BLaER1 (cell line): ENCODE measurements at regions not wholly inside any gene's neighbourhood (a gene's known extent, or its start where the extent isn't known, plus 50 kb on each side); places are given as distances from the start of the nearest gene placed in this dataset.

Experiments
- H3K27ac ChIP-seq: shearing (Covaris generic); formaldehyde crosslinking; 2 replicates; pipeline ENCODE4 v1.8.1; 2022
- H3K27me3 ChIP-seq: shearing (Covaris generic); formaldehyde crosslinking; 2 replicates; pipeline ENCODE4 v1.8.1; 2022
- H3K36me3 ChIP-seq: shearing (Covaris generic); formaldehyde crosslinking; 2 replicates; pipeline ENCODE4 v1.8.1; 2022
- H3K4me1 ChIP-seq: shearing (Covaris generic); formaldehyde crosslinking; 2 replicates; pipeline ENCODE4 v1.8.1; 2022
- H3K4me2 ChIP-seq: shearing (Covaris generic); formaldehyde crosslinking; 2 replicates; pipeline ENCODE4 v1.8.1; 2022
- H3K4me3 ChIP-seq: shearing (Covaris generic); formaldehyde crosslinking; 2 replicates; pipeline ENCODE4 v1.8.1; 2022
- H3K9ac ChIP-seq: shearing (Covaris generic); formaldehyde crosslinking; 2 replicates; pipeline ENCODE4 v1.8.1; 2022
- H3K9me3 ChIP-seq: shearing (Covaris generic); formaldehyde crosslinking; 2 replicates; pipeline ENCODE4 v1.8.1; 2022
- H4K20me1 ChIP-seq: shearing (Covaris generic); formaldehyde crosslinking; 2 replicates; pipeline ENCODE4 v1.8.1; 2022
- Cebpa-rat ChIP-seq: shearing (Covaris generic); IDR thresholded peaks from 2 replicates; pipeline ENCODE4 v1.8.1; 2022

DNA sequence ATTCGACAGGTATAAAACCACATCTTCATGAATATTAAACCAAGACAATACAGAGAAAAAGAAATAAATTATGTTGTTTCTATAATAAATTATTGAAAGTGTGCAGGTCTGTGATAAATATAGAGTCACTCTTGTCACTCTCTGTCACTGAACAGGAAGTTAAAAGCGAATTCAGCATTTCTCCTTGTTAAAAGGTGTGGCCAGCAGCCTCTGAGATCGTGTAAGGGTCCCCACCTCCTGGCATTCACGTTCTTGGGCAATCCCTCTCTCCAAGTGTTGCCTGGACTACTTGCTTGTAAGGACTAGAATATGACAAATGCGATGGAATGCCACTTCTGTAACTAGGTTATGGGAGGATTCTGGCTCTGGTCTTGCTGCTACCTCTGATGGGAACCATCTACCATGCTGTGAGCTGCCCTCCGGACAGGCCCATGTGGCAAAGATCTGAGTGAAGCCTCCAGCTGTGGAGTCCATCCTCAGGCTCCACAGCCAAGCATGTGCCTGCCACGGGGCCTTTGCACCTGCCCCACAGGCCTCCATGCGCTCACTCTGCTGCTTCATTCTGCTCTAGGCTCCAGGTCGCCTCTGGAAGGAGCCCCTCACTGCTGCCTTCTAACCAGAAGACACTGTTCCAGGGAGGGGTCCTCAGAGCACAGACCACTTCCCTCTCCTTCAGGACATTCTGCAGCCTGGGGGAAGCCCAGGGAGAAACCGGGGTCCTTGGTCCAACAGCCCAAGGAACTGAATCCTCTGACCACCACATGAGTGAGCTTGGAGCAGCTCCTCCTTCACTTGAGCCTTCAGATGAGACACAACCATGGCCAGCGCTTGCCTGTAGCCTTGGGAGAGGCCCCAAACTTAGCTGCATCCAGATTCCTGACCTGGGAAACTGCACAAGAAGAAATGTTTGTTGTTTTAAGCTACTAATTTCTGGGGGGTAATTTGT is 202.9 kb upstream of the HDAC4 start:
- peak overlapping the region; percentile 76; the same call in 1 of the 2 replicates for H3K4me2 ChIP-seq
- H3K36me3 ChIP-seq = no peaks in the 10 kb centered on the region
- no peak overlapping the region for H3K9ac ChIP-seq
- no peaks in the 10 kb centered on the region for H4K20me1 ChIP-seq
- H3K27me3 ChIP-seq = no peaks in the 10 kb centered on the region
- no peak overlapping the region for H3K27ac ChIP-seq
- H3K4me3 ChIP-seq = no peak overlapping the region
- no peak for TF ChIP-seq Cebpa-rat
- peaks cover 88% of the 10 kb centered on the region for H3K4me1 ChIP-seq
- H3K9me3 ChIP-seq = peaks cover 8% of the 10 kb centered on the region

DNA sequence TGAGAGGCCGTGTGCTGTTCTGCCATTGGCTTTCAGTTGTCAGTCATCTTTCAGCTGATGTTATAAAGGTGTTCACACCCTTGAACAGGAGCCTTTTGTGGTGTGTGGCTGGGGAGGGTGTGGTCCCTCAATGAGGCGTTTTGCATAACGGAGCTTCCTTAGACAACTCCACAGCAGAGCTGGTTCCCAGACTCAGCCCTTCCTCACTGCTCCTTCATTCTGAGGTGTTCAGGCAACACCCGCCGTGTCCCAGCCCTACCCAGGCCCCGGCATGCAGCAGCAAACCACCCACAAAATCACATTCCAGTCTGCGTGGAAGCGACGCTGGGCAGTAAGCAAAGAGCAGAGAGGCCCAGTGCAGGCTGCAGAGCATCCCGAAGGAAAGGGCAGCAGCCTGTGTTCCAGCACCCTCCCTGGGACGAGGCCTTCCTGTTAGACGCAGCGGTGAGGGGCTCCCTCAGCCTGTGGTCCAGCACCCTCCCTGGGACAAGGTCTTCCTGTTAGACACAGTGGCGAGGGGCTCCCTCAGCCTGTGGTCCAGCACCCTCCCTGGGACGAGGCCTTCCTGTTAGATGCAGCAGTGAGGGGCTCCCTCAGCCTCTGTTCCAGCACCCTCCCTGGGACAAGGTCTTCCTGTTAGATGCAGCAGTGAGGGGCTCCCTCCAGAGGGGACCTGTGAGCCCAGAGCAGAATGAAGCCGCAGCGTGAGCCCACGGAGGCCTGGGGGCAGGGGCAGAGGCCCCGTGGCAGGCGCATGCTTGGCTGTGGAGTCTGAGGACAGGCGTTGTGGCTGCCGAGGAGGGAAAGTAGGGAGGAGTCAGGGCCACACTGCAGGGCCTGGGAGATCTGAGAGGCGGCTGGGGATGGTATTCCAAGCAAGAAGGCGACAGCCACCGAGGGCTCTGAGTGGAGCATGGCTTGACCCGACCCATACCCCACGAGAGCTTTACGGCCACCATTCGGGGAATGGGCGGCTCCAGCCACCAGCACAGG is 201.8 kb upstream of the HDAC4 start:
- Histone ChIP-seq H3K27ac (peak overlapping the region; percentile 57; the same call in 1 of the 2 replicates), H3K27me3 (no peaks in the 10 kb centered on the region), H3K4me3 (no peak overlapping the region), H3K36me3 (no peaks in the 10 kb centered on the region), H3K9ac (no peak overlapping the region; the same call in 1 of the 2 replicates), H3K4me2 (peak overlapping the region; percentile 76), H3K9me3 (peaks cover 8% of the 10 kb centered on the region), H3K4me1 (peaks cover 77% of the 10 kb centered on the region), H4K20me1 (no peaks in the 10 kb centered on the region)
- no peak for TF ChIP-seq Cebpa-rat

DNA sequence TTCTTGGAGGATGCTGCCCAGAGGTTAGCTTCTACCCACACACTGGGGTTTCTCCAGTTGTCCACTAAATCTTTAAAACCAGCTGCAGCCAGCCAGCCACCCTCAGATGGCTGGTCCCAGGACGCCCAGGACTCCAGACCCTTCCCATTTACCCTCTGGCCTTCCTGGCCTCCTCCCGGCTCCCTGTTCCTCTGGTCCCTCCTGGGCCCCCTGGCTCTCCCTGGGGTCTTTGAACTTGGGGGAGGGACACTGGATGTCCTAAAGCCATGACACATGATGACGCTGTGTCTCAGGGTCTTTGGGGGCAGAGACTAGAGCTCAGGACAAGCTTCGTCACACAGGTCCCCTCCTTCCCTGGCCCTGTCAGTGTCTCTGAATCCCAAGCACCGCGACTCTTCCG is 201.1 kb upstream of the HDAC4 start:
- Histone ChIP-seq H3K27ac (peak overlapping the region; percentile 57; the same call in 1 of the 2 replicates), H4K20me1 (no peaks in the 10 kb centered on the region), H3K36me3 (no peaks in the 10 kb centered on the region), H3K4me3 (no peak overlapping the region), H3K9me3 (peaks cover 8% of the 10 kb centered on the region), H3K27me3 (no peaks in the 10 kb centered on the region), H3K4me2 (peak overlapping the region; percentile 76), H3K9ac (no peak overlapping the region; the same call in 1 of the 2 replicates), H3K4me1 (peaks cover 70% of the 10 kb centered on the region)
- TF ChIP-seq Cebpa-rat = no peak

DNA sequence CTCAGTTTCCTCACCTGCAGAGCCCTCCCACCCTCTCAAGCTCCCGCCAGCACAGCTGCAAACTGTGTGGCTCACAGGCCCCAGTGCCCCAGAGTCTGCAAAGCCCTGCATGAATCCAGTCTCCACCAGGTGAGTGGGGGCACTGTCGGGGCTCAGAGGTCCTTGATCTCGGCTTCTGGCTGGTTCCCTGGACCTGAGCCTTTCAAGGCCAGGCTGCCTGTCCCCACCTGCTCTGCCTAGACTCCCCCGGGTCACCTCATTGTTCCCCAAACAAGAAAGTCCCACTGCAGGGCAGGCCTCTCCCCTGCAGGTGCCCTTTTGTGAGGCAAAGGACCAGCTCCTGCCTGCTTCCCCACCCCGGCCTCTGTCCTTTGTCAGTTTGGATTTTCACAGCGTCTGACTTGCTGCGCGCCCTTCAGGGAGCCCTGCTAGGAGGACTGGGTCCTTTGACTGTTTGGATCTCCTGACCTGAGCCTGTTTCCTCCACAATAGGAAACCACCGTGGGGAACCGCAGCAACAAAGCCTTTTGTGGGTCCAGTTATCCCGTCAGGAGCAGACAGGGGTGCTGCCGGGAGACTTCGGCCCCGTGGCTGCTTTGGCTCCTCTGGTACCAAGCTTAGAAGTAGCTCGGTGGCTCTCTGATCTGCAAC is 200.5 kb upstream of the HDAC4 start:
- H3K36me3 ChIP-seq = no peaks in the 10 kb centered on the region
- no peaks in the 10 kb centered on the region for H3K27me3 ChIP-seq
- no peaks in the 10 kb centered on the region for H4K20me1 ChIP-seq
- H3K4me3 ChIP-seq = no peak overlapping the region
- H3K9ac ChIP-seq = no peak overlapping the region
- peaks cover 8% of the 10 kb centered on the region for H3K9me3 ChIP-seq
- TF ChIP-seq Cebpa-rat = no peak
- H3K27ac ChIP-seq = 0 out of 2 replicates have a peak overlapping the region, but pooled peaks have one; percentile 57
- peak overlapping the region; percentile 76 for H3K4me2 ChIP-seq
- peaks cover 64% of the 10 kb centered on the region for H3K4me1 ChIP-seq

DNA sequence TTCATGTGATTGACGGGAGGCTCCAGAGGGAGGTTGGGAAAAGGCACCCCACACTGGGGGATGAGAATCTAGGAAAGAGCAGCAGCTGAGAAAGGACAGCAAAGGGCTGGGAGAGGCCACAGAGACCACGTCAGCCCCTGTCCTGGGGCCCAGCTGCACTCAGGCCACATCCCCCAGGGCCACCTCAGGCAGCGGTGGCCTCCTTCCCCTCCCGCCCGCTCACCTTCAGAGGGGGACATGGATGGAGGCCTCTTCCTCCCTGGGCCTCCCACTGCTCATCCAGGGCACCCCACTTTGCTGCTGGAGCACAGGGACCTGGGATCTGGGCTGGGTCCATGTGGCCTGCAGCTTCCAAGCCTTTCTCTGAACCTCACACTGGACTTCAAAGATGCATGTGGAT is 199.8 kb upstream of the HDAC4 start:
- no peak for TF ChIP-seq Cebpa-rat
- H4K20me1 ChIP-seq = no peaks in the 10 kb centered on the region
- H3K9me3 ChIP-seq = peaks cover 8% of the 10 kb centered on the region
- H3K9ac ChIP-seq = peak overlapping the region; percentile 18; the same call in 1 of the 2 replicates
- no peaks in the 10 kb centered on the region for H3K27me3 ChIP-seq
- peaks cover 58% of the 10 kb centered on the region for H3K4me1 ChIP-seq
- peak overlapping the region; percentile 42; the same call in 1 of the 2 replicates for H3K27ac ChIP-seq
- H3K36me3 ChIP-seq = no peaks in the 10 kb centered on the region
- H3K4me3 ChIP-seq = no peak overlapping the region
- H3K4me2 ChIP-seq = peak overlapping the region; percentile 76

DNA sequence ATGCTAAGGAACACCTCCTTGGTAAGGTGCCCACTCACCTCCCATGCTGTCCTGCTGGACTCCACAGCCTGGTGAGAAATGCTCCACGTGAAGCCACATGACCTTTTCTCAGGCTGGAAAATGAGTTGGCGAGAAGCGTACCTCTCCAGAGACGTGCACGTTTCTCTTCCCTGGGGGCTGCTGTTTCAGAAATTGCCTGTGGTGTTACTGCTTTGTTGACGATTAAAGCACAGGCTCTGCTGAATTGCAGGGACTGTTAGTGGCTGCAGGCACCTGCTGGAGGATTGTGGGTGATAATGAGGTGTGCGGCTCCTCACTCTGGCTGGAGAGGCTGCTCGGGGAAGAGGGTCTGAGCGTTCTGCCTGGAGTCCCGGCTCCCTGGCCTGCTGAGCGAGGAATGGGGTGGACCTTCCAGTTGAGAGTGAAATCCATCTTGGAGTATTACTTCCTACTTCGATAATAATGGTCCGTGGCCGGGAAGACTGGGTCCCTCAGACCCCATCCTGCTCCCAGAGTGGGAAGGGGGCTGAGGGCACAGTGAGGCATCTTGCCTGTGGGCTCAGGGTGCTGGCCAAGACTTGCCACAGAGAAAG is 199.3 kb upstream of the HDAC4 start:
- H3K27ac ChIP-seq = peak overlapping the region; percentile 42
- no peak overlapping the region for H3K4me3 ChIP-seq
- H3K4me1 ChIP-seq = peaks cover 52% of the 10 kb centered on the region
- H3K27me3 ChIP-seq = no peaks in the 10 kb centered on the region
- peak overlapping the region; percentile 18 for H3K9ac ChIP-seq
- peak overlapping the region; percentile 76 for H3K4me2 ChIP-seq
- H3K9me3 ChIP-seq = peaks cover 8% of the 10 kb centered on the region
- H3K36me3 ChIP-seq = no peaks in the 10 kb centered on the region
- TF ChIP-seq Cebpa-rat = no peak
- H4K20me1 ChIP-seq = no peaks in the 10 kb centered on the region

DNA sequence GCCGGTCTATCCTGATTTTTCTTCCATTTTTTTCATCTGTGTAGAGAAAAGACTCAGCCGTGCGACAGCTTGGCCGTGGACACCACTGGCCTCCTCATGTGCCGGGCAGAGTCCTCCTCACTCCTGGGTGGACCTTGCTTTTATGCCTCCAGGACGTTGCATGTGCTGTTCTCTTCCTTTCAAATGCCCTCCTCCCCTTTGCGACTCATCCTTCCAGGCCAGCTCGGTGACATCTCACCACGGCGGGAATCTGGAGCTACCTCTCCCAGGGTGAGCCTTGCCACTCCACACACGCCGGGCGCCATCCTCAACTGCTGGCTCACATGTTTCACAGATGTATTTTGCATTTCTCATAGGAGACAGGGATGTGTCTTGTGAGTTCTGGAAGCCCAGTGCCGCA is 198.5 kb upstream of the HDAC4 start:
- H3K9ac ChIP-seq = no peak overlapping the region
- peaks cover 8% of the 10 kb centered on the region for H3K9me3 ChIP-seq
- H3K27me3 ChIP-seq = no peaks in the 10 kb centered on the region
- H3K36me3 ChIP-seq = no peaks in the 10 kb centered on the region
- no peak overlapping the region for H3K4me3 ChIP-seq
- TF ChIP-seq Cebpa-rat = no peak
- H3K4me1 ChIP-seq = peaks cover 47% of the 10 kb centered on the region
- H3K27ac ChIP-seq = no peak overlapping the region
- no peak overlapping the region; the same call in 1 of the 2 replicates for H3K4me2 ChIP-seq
- H4K20me1 ChIP-seq = no peaks in the 10 kb centered on the region

DNA sequence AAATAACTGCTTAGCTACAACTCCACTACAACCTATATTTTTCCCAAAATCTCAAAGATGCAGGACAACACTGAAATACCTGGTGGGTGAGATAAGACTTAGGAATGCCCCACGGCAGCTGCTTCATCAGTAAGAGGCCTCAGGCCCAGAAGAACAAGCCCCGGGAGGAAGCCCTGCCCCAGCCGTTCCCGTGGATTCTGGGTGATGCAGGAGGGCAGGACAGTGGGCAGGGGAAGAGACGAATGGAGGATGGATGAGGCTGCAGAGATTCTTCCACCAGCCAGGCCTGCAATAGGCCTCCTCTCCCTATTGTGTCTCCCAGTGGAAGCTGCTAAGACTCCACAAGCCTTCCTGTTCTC is 197.9 kb upstream of the HDAC4 start:
- no peak for TF ChIP-seq Cebpa-rat
- H3K9me3 ChIP-seq = peaks cover 2% of the 10 kb centered on the region
- H3K4me1 ChIP-seq = peaks cover 51% of the 10 kb centered on the region
- no peaks in the 10 kb centered on the region for H3K36me3 ChIP-seq
- no peak overlapping the region for H3K4me2 ChIP-seq
- no peak overlapping the region for H3K27ac ChIP-seq
- no peak overlapping the region for H3K9ac ChIP-seq
- H3K27me3 ChIP-seq = no peaks in the 10 kb centered on the region
- H3K4me3 ChIP-seq = no peak overlapping the region
- no peaks in the 10 kb centered on the region for H4K20me1 ChIP-seq
